Keratinocyte (primary cell): ENCODE measurements at regions not wholly inside any gene's neighbourhood (a gene's known extent, or its start where the extent isn't known, plus 50 kb on each side); places are given as distances from the start of the nearest gene placed in this dataset.

ENCODE experiments used
- DNase-seq: peaks from one replicate; pipeline ENCODE4 v3.0.0-alpha.2; 2011; ENCODE audit warnings: low read depth, missing footprints, low spot score
- FAIRE-seq: peaks from 2 replicates; lab custom pipeline; 2011; peaks lifted over from hg19 to GRCh38; lab: Jason Lieb, UNC
- H2AFZ ChIP-seq: 2 replicates; pipeline ENCODE4 v1.6.0; 2012; ENCODE audit warnings: low read length, control low read depth, inconsistent platforms; ENCODE audit not compliant: control insufficient read depth
- H3K27ac ChIP-seq: 2 replicates; pipeline ENCODE4 v1.5.1; 2011; ENCODE audit warnings: low read length; ENCODE audit not compliant: control insufficient read depth, insufficient read depth
- H3K27me3 ChIP-seq: 3 replicates; pipeline ENCODE4 v1.6.0; 2011; ENCODE audit warnings: low read length; ENCODE audit not compliant: control insufficient read depth, insufficient read depth; ENCODE audit errors: extremely low read depth
- H3K36me3 ChIP-seq, 2 experiments: 2 replicates in 1 of 2; 3 replicates in 1 of 2; pipeline ENCODE4 v1.5.1; 2011; ENCODE audit warnings: low read length in 2 of 2, mild to moderate bottlenecking in 1 of 2; ENCODE audit not compliant: control insufficient read depth in 2 of 2, insufficient read depth in 2 of 2; ENCODE audit errors: extremely low read depth in 1 of 2
- H3K4me1 ChIP-seq: 3 replicates; pipeline ENCODE4 v1.5.1; 2011; ENCODE audit warnings: low read length; ENCODE audit not compliant: control insufficient read depth, insufficient read depth; ENCODE audit errors: extremely low read depth
- H3K4me2 ChIP-seq: 3 replicates; pipeline ENCODE4 v1.6.0; 2011; ENCODE audit warnings: low read depth, low read length; ENCODE audit not compliant: control insufficient read depth, insufficient read depth; ENCODE audit errors: extremely low read depth
- H3K4me3 ChIP-seq, 3 experiments: fragments of 200-600 bp in 1 of 3; sonication (generic) in 1 of 3; 2 replicates in 2 of 3; 3 replicates in 1 of 3; pipeline ENCODE4 v1.5.1; 2011 to 2016; ENCODE audit warnings: low read length in 3 of 3, mild to moderate bottlenecking in 3 of 3, control low read depth in 2 of 3, inconsistent platforms in 1 of 3, low read depth in 1 of 3, mixed read lengths in 1 of 3, mixed run types in 1 of 3, moderate library complexity in 1 of 3; ENCODE audit not compliant: control insufficient read depth in 2 of 3, insufficient read depth in 2 of 3; ENCODE audit errors: extremely low read depth in 1 of 3
- H3K79me2 ChIP-seq: 2 replicates; pipeline ENCODE4 v1.6.0; 2012; ENCODE audit warnings: low read length; ENCODE audit not compliant: control insufficient read depth, insufficient read depth
- H3K9ac ChIP-seq: 3 replicates; pipeline ENCODE4 v1.6.0; 2011; ENCODE audit warnings: low read length; ENCODE audit not compliant: control insufficient read depth, insufficient read depth; ENCODE audit errors: extremely low read depth
- H3K9me1 ChIP-seq: 3 replicates; pipeline ENCODE4 v1.6.0; 2011; ENCODE audit warnings: low read length; ENCODE audit not compliant: control insufficient read depth, insufficient read depth; ENCODE audit errors: extremely low read depth
- H3K9me3 ChIP-seq: 2 replicates; pipeline ENCODE4 v1.5.1; 2012; ENCODE audit warnings: low read depth, low read length; ENCODE audit not compliant: control insufficient read depth
- H4K20me1 ChIP-seq: 3 replicates; pipeline ENCODE4 v1.6.0; 2011; ENCODE audit warnings: low read length; ENCODE audit not compliant: control insufficient read depth, insufficient read depth; ENCODE audit errors: extremely low read depth
- CTCF ChIP-seq, 3 experiments: IDR thresholded peaks in 1 of 3; conservative IDR thresholded peaks in 1 of 3; optimal IDR thresholded peaks in 1 of 3; 2 replicates in 2 of 3; 3 replicates in 1 of 3; pipeline versions ENCODE3 to v1.5.1; 2011; ENCODE audit warnings: low read length in 3 of 3, mild to moderate bottlenecking in 3 of 3, moderate library complexity in 2 of 3, control low read depth in 1 of 3, inconsistent platforms in 1 of 3; ENCODE audit not compliant: insufficient read depth in 2 of 3; ENCODE audit errors: extremely low read depth in 1 of 3
- EZH2 ChIP-seq: IDR thresholded peaks from one replicate; pipeline ENCODE4 v1.6.1; 2012; ENCODE audit warnings: inconsistent platforms, mild to moderate bottlenecking, low read length, moderate library complexity
- dilution Hi-C: fragments of 300-500 bp; cut with MboI; formaldehyde crosslinking; loops from one replicate; pipeline ENCODE4 v1.7.0; 2020; ENCODE audit warnings: low sequenced_read_pairs; ENCODE audit not compliant: extremely low pct_ligation_motif_present

GRCh38 chr13:73141292-73141771, 82.5 kb downstream of the KLF5 start:
- Histone ChIP-seq H4K20me1 (no peaks in the 10 kb centered on the region), H3K9me1 (no peaks in the 10 kb centered on the region), H2AFZ (peak overlapping the region; percentile 70), H3K27ac (no peak overlapping the region), H3K36me3 (no peaks in the 10 kb centered on the region), H3K9ac (no peak overlapping the region), H3K79me2 (no peaks in the 10 kb centered on the region), H3K27me3 (no peaks in the 10 kb centered on the region), H3K9me3 (no peaks in the 10 kb centered on the region), H3K4me1 (peaks cover 5% of the 10 kb centered on the region), H3K4me3 (peak overlapping the region in 2 of 3 experiments; percentile 14 to 26), H3K4me2 (peak overlapping the region; percentile 56)
- FAIRE-seq: peak; percentile 36
- dilution Hi-C loops: no loop called here
- TF ChIP-seq CTCF (optimal IDR thresholded peaks at IDR 0.05 in 1 of 3, IDR thresholded peaks at IDR 0.05 in 1 of 3, conservative IDR thresholded peaks at IDR 0.05 in 1 of 3; ENCODE audit: extremely low read depth in 1 of 3, insufficient read depth in 2 of 3, low read length in 3 of 3) (no peak), EZH2 (no peak)
- no peak for DNase-seq

GRCh38 chr13:73140801-73141200, 82.0 kb downstream of the KLF5 start:
- H3K36me3 ChIP-seq: no peaks in the 10 kb centered on the region
- H3K79me2 ChIP-seq: no peaks in the 10 kb centered on the region
- no peak overlapping the region for H3K27ac ChIP-seq
- no peak for FAIRE-seq
- peaks cover 5% of the 10 kb centered on the region for H3K4me1 ChIP-seq
- dilution Hi-C loops: no loop called here
- no peaks in the 10 kb centered on the region for H3K27me3 ChIP-seq
- no peak overlapping the region for H3K9ac ChIP-seq
- no peaks in the 10 kb centered on the region for H4K20me1 ChIP-seq
- no peak for DNase-seq
- no peak overlapping the region for H3K4me2 ChIP-seq
- TF ChIP-seq EZH2 (no peak), CTCF (optimal IDR thresholded peaks at IDR 0.05 in 1 of 3, IDR thresholded peaks at IDR 0.05 in 1 of 3, conservative IDR thresholded peaks at IDR 0.05 in 1 of 3; ENCODE audit: extremely low read depth in 1 of 3, insufficient read depth in 2 of 3, low read length in 3 of 3) (no peak)
- H3K4me3 ChIP-seq: no peak overlapping the region
- H3K9me1 ChIP-seq: no peaks in the 10 kb centered on the region
- no peak overlapping the region for H2AFZ ChIP-seq
- H3K9me3 ChIP-seq: no peaks in the 10 kb centered on the region
